ENCODE measurements at regions not wholly inside any gene's neighbourhood (a gene's known extent, or its start where the extent isn't known, plus 50 kb on each side); places are given as distances from the start of the nearest gene placed in this dataset.

DNA sequence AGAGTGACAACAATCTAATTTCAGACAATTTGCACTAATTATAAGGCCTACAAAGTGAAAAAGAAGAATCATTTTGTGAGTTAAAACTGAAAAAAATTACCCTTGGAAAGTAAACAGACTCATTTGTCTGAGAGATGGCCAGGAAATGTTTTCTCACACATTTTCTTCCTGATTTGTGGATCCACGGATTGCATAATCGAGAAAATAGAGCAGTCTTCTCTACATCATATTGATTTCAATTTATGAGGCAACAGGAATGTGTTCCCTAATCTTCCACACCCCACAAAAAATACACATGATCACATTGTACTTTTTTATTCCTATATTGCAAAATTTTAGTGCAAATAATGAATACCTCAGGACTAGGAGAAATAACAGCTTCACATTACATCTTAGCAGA, 160.8 kb downstream of the CCER1 start:
- TF ChIP-seq CTCF (IDR thresholded peaks at IDR 0.05), result no peak
- no peak for TF ChIP-seq POLR2A (IDR thresholded peaks at IDR 0.05)
